ENCODE measurements at regions not wholly inside any gene's neighbourhood (a gene's known extent, or its start where the extent isn't known, plus 50 kb on each side); places are given as distances from the start of the nearest gene placed in this dataset.
"Not testable (repeated sequence)": the region's sequence is repeated elsewhere in the genome, so short reads cannot be mapped to it uniquely, and the experiment has no call there.

GRCh38 chr17:71648342-71648741, 472.5 kb upstream of the SOX9 start:
- TF ChIP-seq CTCF (conservative IDR thresholded peaks at IDR 0.05; ENCODE audit: low read depth, low read length); EZH2phosphoT487 (IDR thresholded peaks at IDR 0.05; ENCODE audit: borderline replicate concordance, low read length); EZH2 (IDR thresholded peaks at IDR 0.05; ENCODE audit: low read length, unreplicated experiment): not testable (repeated sequence)
